HT-29 (cell line): ENCODE measurements at regions not wholly inside any gene's neighbourhood (a gene's known extent, or its start where the extent isn't known, plus 50 kb on each side); places are given as distances from the start of the nearest gene placed in this dataset.

Experiments
- DNase-seq: peaks from one replicate; pipeline ENCODE4 v3.0.0-alpha.2; 2015; ENCODE audit warnings: low spot score

GRCh38 chr5:41670854-41671479 is 160.6 kb upstream of the PLCXD3 start:
- no peak for DNase-seq

GRCh38 chr5:41670216-41670615 is 159.8 kb upstream of the PLCXD3 start:
- no peak for DNase-seq

GRCh38 chr5:41661254-41661653 is 150.9 kb upstream of the PLCXD3 start:
- DNase-seq: no peak

- DNase-seq: no peak
Measured at GRCh38 chr5:41656597-41656996, 146.2 kb upstream of the PLCXD3 start.

- no peak for DNase-seq
Measured at GRCh38 chr5:41650131-41650530, 139.7 kb upstream of the PLCXD3 start.

GRCh38 chr5:41649659-41650058 is 139.3 kb upstream of the PLCXD3 start:
- no peak for DNase-seq

GRCh38 chr5:41648996-41649395 is 138.6 kb upstream of the PLCXD3 start:
- DNase-seq: no peak

- DNase-seq: peak; percentile 13
Measured at GRCh38 chr5:41641621-41642020, 131.2 kb upstream of the PLCXD3 start.

GRCh38 chr5:41638685-41639084 is 128.3 kb upstream of the PLCXD3 start:
- DNase-seq: no peak

GRCh38 chr5:41637869-41638268 is 127.5 kb upstream of the PLCXD3 start:
- no peak for DNase-seq

- no peak for DNase-seq
Measured at GRCh38 chr5:41637424-41637823, 127.0 kb upstream of the PLCXD3 start.

GRCh38 chr5:41636605-41637004 is 126.2 kb upstream of the PLCXD3 start:
- DNase-seq: peak; percentile 56

GRCh38 chr5:41629897-41630296 is 119.5 kb upstream of the PLCXD3 start:
- DNase-seq: no peak

GRCh38 chr5:41625571-41625970 is 115.2 kb upstream of the PLCXD3 start:
- no peak for DNase-seq

- DNase-seq: no peak
Measured at GRCh38 chr5:41621420-41621819, 111.0 kb upstream of the PLCXD3 start.

GRCh38 chr5:41617843-41618515 is 107.6 kb upstream of the PLCXD3 start:
- no peak for DNase-seq

- no peak for DNase-seq
Measured at GRCh38 chr5:41610386-41610785, 100.0 kb upstream of the PLCXD3 start.

GRCh38 chr5:41600731-41601130 is 90.3 kb upstream of the PLCXD3 start:
- no peak for DNase-seq

GRCh38 chr5:41598011-41598410 is 87.6 kb upstream of the PLCXD3 start:
- DNase-seq: no peak

- DNase-seq: no peak
Measured at GRCh38 chr5:41587668-41588067, 77.3 kb upstream of the PLCXD3 start.

GRCh38 chr5:41575110-41575779 is 64.8 kb upstream of the PLCXD3 start:
- no peak for DNase-seq

GRCh38 chr5:41574391-41574790 is 64.0 kb upstream of the PLCXD3 start:
- no peak for DNase-seq
